Smooth muscle cell (in vitro differentiated cells): ENCODE measurements at regions not wholly inside any gene's neighbourhood (a gene's known extent, or its start where the extent isn't known, plus 50 kb on each side); places are given as distances from the start of the nearest gene placed in this dataset.

ENCODE experiments used
- DNase-seq: peaks from one replicate; lab custom pipeline; 2025; ENCODE audit not compliant: unreplicated experiment; lab: John Stamatoyannopoulos, UW
- H2AFZ ChIP-seq: fragments of 200-600 bp; sonication (generic); 2 replicates; pipeline ENCODE4 v1.6.0; 2016; ENCODE audit warnings: antibody characterized with exemption, low read depth, mild to moderate bottlenecking
- H3F3A ChIP-seq: fragments of 200-600 bp; sonication (generic); 2 replicates; pipeline ENCODE4 v1.6.0; 2017; ENCODE audit warnings: antibody characterized with exemption, low read depth
- H3K27ac ChIP-seq: fragments of 200-600 bp; sonication (generic); 2 replicates; pipeline ENCODE4 v1.5.1; 2016; ENCODE audit warnings: low read depth, mild to moderate bottlenecking
- H3K27me3 ChIP-seq: fragments of 200-600 bp; sonication (generic); 2 replicates; pipeline ENCODE4 v1.6.1; 2016; ENCODE audit warnings: low read depth, mild to moderate bottlenecking
- H3K36me3 ChIP-seq: fragments of 200-600 bp; sonication (generic); 2 replicates; pipeline ENCODE4 v1.5.1; 2016; ENCODE audit warnings: low read depth
- H3K4me1 ChIP-seq: fragments of 200-600 bp; sonication (generic); 2 replicates; pipeline ENCODE4 v1.5.1; 2016; ENCODE audit warnings: low read depth
- H3K4me2 ChIP-seq: fragments of 200-600 bp; sonication (generic); 2 replicates; pipeline ENCODE4 v1.6.0; 2016; ENCODE audit warnings: mild to moderate bottlenecking
- H3K4me3 ChIP-seq: fragments of 200-600 bp; sonication (generic); 2 replicates; pipeline ENCODE4 v1.5.1; 2016; ENCODE audit warnings: mild to moderate bottlenecking
- H3K79me2 ChIP-seq: fragments of 200-600 bp; sonication (generic); 2 replicates; pipeline ENCODE4 v1.6.0; 2016; ENCODE audit warnings: low read depth, mild to moderate bottlenecking
- H3K9ac ChIP-seq: fragments of 200-600 bp; sonication (generic); 2 replicates; pipeline ENCODE4 v1.6.0; 2016; ENCODE audit warnings: low read depth
- H3K9me3 ChIP-seq: fragments of 200-600 bp; sonication (generic); replicated peaks from 2 replicates; pipeline ENCODE4 v1.5.1; 2016; ENCODE audit warnings: low read depth
- H4K20me1 ChIP-seq: fragments of 200-600 bp; sonication (generic); 2 replicates; pipeline ENCODE4 v1.6.0; 2016; ENCODE audit warnings: low read depth
- CTCF ChIP-seq: fragments of 200-600 bp; sonication (generic); IDR thresholded peaks from 2 replicates; pipeline ENCODE4 v1.5.1; 2017; ENCODE audit warnings: borderline replicate concordance, mild to moderate bottlenecking, antibody characterized with exemption; ENCODE audit not compliant: insufficient read depth, poor library complexity, severe bottlenecking
- WGBS: methylation state at CpG from one replicate; pipeline ENCODE4 v1.1.7; 2016; ENCODE audit warnings: low lambda C conversion rate; 5-methylcytosine and 5-hydroxymethylcytosine counted together

DNA sequence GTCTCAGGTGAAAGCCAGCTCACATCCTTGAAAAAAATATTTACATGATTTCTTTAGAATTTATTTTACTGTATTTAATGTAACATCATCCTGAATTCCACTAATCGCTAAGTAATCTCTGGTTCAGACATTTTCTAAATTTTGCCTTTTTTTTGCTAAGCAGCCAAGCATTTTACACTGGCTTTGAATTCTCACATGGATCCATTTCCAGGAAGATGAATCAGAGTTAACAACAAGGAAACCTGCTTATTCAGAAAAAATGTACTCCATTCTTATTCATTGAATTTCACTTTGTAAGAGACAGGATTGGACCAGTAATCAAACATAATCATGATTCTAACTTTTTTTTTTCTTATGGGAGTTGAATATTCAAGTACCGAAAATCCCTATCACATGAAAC is 1785.1 kb upstream of the FLRT2 start:
- Histone ChIP-seq H3F3A (no peaks in the 10 kb centered on the region), H3K4me3 (no peak overlapping the region), H3K27me3 (no peaks in the 10 kb centered on the region), H3K9me3 (no peaks in the 10 kb centered on the region), H3K4me1 (no peaks in the 10 kb centered on the region), H4K20me1 (no peaks in the 10 kb centered on the region), H3K4me2 (no peak overlapping the region), H2AFZ (no peak overlapping the region), H3K79me2 (no peaks in the 10 kb centered on the region), H3K27ac (no peak overlapping the region), H3K9ac (no peak overlapping the region), H3K36me3 (no peaks in the 10 kb centered on the region)
- 99% methylated on average over 2 of the region's 2 CpGs for WGBS
- no peak for TF ChIP-seq CTCF
- DNase-seq: no peak

GRCh38 chr14:83746336-83746735 is 1783.6 kb upstream of the FLRT2 start:
- Histone ChIP-seq H3K27ac (no peak overlapping the region), H3K4me3 (no peak overlapping the region), H3K36me3 (no peaks in the 10 kb centered on the region), H3K27me3 (no peaks in the 10 kb centered on the region), H3K79me2 (no peaks in the 10 kb centered on the region), H3K9ac (no peak overlapping the region), H3F3A (no peaks in the 10 kb centered on the region), H2AFZ (no peak overlapping the region), H4K20me1 (no peaks in the 10 kb centered on the region), H3K9me3 (no peaks in the 10 kb centered on the region), H3K4me2 (no peak overlapping the region), H3K4me1 (no peaks in the 10 kb centered on the region)
- no peak for TF ChIP-seq CTCF
- 96% methylated on average over 3 of the region's 3 CpGs for WGBS
- DNase-seq: no peak

- H3K27ac ChIP-seq: no peak overlapping the region
Measured at GRCh38 chr14:83757916-83758315, 1772.0 kb upstream of the FLRT2 start.

More at GRCh38 chr14:83757916-83758315, 1772.0 kb upstream of the FLRT2 start:
- no peaks in the 10 kb centered on the region for H4K20me1 ChIP-seq
- H3K4me3 ChIP-seq: no peak overlapping the region
- H3K36me3 ChIP-seq: no peaks in the 10 kb centered on the region
- no peaks in the 10 kb centered on the region for H3K79me2 ChIP-seq
- H3K27me3 ChIP-seq: no peaks in the 10 kb centered on the region
- no peak overlapping the region for H3K9ac ChIP-seq
- no peak overlapping the region for H2AFZ ChIP-seq
- 70% methylated on average over 3 of the region's 3 CpGs for WGBS
- no peaks in the 10 kb centered on the region for H3K9me3 ChIP-seq
- H3F3A ChIP-seq: no peaks in the 10 kb centered on the region
- no peak for DNase-seq
- no peak overlapping the region for H3K4me2 ChIP-seq
- H3K4me1 ChIP-seq: peaks cover 3% of the 10 kb centered on the region
- TF ChIP-seq CTCF: no peak
